GM03348 (cell line): ENCODE measurements at regions not wholly inside any gene's neighbourhood (a gene's known extent, or its start where the extent isn't known, plus 50 kb on each side); places are given as distances from the start of the nearest gene placed in this dataset.
A peak's percentile ranks its signal among the peaks of the same experiment; 100 is the strongest.

Experiments used
- DNase-seq: peaks from one replicate; pipeline ENCODE4 v3.0.0; 2012; ENCODE audit warnings: low spot score

GRCh38 chr6:48912503-48912902 is 550.5 kb downstream of the MMUT start:
- no peak for DNase-seq

GRCh38 chr6:48904809-48905208 is 558.2 kb downstream of the MMUT start:
- DNase-seq = no peak

GRCh38 chr6:48894469-48894868 is 568.6 kb downstream of the MMUT start:
- no peak for DNase-seq

- DNase-seq = no peak
These were observed 570.0 kb downstream of the MMUT start for GRCh38 chr6:48893048-48893447.

- DNase-seq = no peak
These were observed 571.7 kb downstream of the MMUT start for GRCh38 chr6:48891308-48891707.

GRCh38 chr6:48889429-48889828 is 573.6 kb downstream of the MMUT start:
- no peak for DNase-seq

- DNase-seq = no peak
These were observed 579.9 kb downstream of the MMUT start for GRCh38 chr6:48883116-48883515.

- no peak for DNase-seq
These were observed 581.5 kb downstream of the MMUT start for GRCh38 chr6:48881551-48881950.

- no peak for DNase-seq
These were observed 593.5 kb downstream of the MMUT start for GRCh38 chr6:48869595-48869994.

- no peak for DNase-seq
These were observed 596.4 kb downstream of the MMUT start for GRCh38 chr6:48866682-48867081.

GRCh38 chr6:48860175-48860574 is 602.9 kb downstream of the MMUT start:
- DNase-seq = no peak

- DNase-seq = no peak
These were observed 603.4 kb downstream of the MMUT start for GRCh38 chr6:48859562-48860123.

- DNase-seq = no peak
These were observed 617.8 kb downstream of the MMUT start for GRCh38 chr6:48845219-48845618.

- DNase-seq = no peak
These were observed 618.4 kb downstream of the MMUT start for GRCh38 chr6:48844696-48845095.

- no peak for DNase-seq
These were observed 622.2 kb downstream of the MMUT start for GRCh38 chr6:48840896-48841295.

GRCh38 chr6:48839206-48839605 is 623.8 kb downstream of the MMUT start:
- no peak for DNase-seq

- no peak for DNase-seq
These were observed 625.3 kb downstream of the MMUT start for GRCh38 chr6:48837744-48838143.

GRCh38 chr6:48835421-48835958 is 627.6 kb downstream of the MMUT start:
- no peak for DNase-seq

GRCh38 chr6:48834706-48835105 is 628.3 kb downstream of the MMUT start:
- DNase-seq = no peak

- no peak for DNase-seq
These were observed 629.1 kb downstream of the MMUT start for GRCh38 chr6:48833916-48834315.

- peak; percentile 32 for DNase-seq
These were observed 636.0 kb downstream of the MMUT start for GRCh38 chr6:48826901-48827701.

- DNase-seq = no peak
These were observed 636.9 kb downstream of the MMUT start for GRCh38 chr6:48826152-48826515.

- no peak for DNase-seq
These were observed 637.4 kb downstream of the MMUT start for GRCh38 chr6:48825501-48826151.
